ENCODE measurements at regions not wholly inside any gene's neighbourhood (a gene's known extent, or its start where the extent isn't known, plus 50 kb on each side); places are given as distances from the start of the nearest gene placed in this dataset.
"Not testable (repeated sequence)": the region's sequence is repeated elsewhere in the genome, so short reads cannot be mapped to it uniquely, and the experiment has no call there.

DNA sequence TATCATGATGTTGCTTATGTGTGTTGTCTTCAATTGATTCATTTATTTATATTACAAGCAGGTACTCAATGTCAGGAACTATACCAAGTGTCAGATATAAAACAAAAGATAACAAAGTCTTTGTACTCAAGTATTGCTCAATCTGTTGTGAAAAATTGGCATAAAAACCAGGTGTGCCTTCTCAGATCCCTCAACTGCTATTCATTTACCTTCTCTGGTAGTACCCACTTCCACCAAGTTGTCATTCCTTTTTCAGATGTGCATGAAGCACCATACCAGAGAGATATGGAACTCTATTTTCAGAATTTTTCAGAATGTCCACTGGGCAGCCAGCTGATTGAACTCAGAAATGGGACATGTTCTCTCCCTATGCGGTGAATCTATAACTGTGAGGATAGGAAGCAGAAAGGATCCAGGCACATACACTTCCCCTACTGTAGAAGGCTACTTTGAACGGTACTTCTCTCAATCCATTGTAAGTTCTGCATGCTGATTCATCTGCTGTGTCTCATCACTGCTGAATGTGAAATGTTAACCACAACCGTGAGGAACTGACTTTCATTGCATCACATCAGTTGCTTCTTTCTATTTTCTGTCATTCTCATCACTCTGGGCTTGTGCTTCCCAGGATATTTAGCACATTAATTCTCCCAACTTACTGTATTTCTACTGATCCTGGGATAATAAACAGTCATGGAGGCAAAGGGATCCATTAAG is 1621.3 kb downstream of the SUCLG1 start:
- DNase-seq: no peak

DNA sequence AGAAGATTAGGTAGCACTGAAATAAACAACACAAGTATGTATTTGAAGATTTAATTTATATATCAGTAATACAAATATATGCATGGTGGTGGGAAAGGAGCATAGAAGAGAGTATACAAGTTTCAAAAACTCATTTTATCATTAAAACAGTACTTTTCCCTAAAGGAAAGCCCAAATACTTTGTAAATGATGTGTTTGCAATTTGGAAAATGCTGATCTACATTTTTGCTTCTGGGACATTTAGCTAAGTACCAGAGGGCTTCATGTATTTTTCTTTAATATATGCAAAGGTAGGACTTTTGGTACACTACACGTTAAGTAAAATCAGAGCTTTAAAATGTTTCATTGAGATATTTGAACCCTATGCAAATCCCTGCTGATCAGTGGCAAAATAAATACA is 1624.2 kb downstream of the SUCLG1 start:
- DNase-seq: no peak

DNA sequence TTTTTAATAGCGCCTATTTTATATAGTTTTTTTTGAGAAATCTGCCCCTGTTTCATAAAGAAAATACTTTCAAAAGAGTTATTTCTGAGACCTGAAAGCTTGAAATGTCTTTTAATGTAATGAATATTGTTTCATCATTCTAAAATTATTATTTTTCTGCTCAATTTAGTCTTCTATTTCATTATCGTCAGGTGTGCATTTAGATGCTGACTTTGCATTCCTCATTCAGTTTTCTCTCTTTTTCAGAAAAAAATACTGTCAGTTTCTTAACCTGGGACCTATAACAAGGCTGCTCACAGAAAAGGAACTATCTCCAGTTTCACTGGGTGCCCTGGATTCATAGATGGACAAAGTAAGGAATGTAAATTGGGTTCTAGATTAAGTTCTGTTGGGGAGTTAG is 1631.7 kb downstream of the SUCLG1 start:
- no peak for DNase-seq

DNA sequence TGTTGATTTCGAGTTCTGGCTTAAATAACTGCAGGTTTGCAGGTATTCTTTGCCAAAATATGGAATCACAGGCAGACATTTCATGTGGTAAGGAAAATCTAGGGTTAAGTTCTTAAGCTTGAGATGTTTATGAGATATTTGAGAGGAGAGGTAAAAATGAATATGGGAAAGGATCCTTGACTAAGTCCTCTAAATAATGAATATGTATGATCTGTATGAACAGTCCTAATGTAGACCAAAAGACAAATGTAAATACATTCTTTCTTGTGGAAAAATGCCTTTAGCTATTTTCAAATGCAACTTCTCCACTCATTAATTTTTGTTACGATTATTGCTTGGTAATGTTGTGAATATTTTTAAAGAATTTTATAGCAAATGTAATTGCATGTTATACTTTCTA is 1632.6 kb downstream of the SUCLG1 start:
- no peak for DNase-seq

DNA sequence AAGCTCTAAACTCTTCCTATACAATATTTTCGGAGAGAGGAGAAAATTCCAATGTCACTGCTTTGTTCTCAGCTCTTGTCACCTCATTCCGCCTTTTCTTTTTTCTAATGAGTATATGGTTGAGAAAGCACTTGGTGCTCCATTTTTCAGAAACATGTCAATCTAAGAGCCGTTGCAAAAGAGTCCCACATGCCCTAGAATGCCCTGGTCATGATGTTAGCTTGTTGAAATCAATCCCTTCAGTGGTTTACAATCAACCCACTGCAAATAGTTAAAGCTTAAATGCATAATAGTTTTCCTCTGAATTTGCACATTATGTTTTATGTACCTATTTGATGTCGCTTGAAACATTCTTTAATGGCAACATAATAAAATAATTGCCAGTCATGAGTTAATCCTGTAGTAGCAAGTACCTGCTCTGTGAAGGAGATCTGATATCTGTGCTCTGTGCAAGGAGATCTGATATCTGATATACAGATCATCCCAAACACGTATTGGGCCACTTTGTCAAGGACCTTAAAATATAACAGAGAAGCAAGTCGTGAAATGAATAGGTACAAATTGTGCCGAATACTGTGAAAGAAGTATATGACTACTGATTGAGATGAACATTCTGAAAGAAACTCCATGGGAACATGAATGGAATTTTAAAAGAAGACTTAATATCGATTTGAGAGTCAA is 1633.5 kb downstream of the SUCLG1 start:
- no peak for DNase-seq

DNA sequence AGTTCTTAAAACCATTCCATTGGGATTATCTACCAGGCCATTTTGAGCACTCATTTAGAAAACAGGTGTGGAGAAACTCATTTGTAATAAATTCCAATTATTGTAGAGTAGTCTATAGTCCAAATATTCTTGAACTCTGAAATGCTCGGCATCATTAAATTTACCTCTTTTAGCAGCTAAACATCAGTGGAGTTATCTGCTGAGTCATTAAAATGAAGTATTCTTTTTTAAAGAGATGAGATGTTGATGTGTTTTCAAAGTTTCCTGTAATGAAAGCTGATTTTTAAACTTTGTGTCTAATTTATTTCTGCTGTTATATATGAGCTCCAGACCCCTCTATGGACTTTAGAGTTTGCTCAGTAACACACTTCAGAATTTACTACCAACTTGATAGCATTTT is 1635.2 kb downstream of the SUCLG1 start:
- DNase-seq: no peak

DNA sequence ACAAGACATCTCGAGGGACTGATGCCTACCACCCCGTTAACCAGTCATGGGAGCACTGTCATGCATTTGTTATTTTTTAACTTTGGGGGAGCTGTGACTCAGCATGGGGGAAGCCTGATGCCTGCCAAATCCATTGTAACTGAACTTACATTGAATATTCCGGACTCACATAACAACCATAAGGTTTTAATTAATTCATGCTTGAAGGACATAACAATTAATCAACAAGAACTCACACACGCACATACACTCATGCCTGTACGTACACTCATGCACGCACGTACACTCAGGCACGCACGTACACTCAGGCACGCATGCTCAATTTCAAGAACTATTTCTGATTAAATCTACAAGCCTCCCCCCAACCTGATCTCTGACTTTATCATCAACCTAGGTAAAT is 1639.1 kb downstream of the SUCLG1 start:
- DNase-seq: no peak

DNA sequence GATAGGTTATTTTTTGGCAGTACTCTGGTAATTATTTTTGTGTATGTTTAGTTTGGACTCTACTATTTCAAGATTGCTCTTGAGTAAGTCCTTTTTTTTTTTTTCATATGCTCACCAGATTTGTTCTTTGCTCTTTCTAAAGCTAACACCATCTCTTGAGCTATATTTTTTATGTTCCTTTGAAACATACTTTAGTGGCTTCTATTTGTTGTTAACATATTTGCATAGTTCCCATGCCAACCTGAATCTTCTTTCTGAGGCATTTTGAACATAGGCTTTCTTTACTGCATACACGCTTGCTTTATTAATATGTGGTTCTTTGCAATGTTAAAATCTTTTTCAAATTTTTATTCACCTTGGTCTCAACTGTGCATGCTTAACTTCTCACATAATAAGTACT is 1644.9 kb downstream of the SUCLG1 start:
- DNase-seq: no peak

DNA sequence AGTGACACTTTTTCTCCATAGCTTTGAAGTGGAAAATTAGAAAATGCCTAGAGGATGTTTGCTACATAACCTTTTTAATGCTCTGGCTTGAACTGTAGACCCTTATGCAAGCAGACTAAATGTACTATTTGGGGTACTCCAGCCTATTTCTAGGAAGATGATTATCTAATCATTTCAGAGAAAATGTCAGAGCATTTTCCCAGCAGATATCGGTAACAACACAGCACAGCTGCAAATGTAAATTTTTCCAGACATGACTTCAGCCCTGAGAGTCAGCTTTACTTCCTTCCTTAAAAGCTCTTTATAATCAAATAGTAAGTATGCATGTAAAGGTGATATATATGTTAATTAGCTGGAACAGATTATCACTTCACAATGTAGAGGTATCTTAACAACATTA is 1647.1 kb downstream of the SUCLG1 start:
- no peak for DNase-seq

DNA sequence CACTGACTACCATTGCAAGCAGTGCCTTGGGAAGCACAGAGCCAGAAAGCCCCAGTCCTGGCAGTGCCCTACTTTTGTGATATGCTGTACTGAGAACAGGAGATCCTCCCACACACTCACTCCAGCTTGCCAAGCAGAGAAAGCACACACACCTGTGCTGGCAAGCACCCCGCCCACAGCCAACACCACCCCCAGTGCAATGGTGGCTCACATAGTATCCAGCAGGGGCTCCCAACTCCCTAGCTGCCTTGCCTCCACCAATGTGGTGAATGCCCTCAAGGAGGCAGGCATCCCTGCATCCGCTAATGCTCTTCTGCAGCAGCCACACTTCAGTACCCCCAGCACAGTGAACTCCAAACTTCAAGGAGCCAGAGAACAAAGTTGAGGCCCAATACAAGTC is 1655.8 kb downstream of the SUCLG1 start:
- no peak for DNase-seq

DNA sequence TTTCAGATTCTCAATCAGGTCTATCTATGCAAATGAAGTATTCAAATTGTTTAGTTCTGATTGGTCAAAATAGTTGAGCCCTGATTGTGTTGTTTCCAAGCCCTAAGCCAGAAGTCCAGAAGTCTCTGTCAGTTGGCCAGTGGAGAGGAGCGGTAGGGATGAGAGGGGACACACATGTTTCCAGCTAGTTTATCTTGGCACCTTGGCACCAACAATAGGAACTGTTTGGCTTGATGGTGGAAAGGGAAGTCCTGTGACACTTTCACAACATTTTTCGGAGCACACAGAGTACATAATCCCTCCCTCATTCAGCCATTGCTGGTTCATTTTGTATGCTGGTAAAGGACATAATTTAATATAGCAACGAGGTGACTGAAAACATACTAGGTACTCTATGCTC is 1661.6 kb downstream of the SUCLG1 start:
- DNase-seq: no peak

DNA sequence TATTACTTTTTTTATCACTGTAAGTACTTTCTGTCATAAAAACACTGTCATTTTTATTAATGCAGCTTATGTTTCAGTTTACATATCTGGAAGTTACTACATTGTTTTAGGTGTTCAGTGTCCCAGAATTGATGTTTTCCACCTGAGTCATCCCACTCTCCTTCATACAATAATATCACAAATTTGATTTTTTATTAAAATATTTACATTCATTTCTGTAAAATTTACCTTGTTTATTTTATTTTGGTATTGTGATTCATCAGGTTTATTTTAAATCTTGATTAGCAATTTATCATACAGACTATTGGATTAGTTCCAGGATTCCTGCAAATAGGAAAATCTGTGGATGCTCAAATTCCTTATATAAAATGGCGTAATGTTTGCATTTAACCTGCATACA is 1662.9 kb downstream of the SUCLG1 start:
- DNase-seq: no peak

DNA sequence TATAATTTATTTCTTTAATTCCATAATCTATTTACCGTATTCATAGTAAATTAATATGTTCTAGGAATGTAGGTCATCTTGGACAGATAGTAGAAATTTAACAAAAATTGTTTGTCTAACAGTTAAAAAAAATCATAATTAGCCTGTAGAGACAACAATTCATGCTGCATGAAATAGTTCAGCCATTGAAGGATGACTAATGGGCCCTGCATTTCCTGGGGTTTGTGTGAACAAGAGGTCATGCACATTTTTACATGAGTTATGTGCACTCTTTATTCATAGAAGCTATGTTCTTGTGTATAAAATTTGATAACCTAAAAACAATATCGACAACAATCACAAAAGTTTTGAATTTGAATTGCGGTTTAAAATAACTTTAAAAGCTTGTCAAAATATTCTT is 1663.6 kb downstream of the SUCLG1 start:
- no peak for DNase-seq

DNA sequence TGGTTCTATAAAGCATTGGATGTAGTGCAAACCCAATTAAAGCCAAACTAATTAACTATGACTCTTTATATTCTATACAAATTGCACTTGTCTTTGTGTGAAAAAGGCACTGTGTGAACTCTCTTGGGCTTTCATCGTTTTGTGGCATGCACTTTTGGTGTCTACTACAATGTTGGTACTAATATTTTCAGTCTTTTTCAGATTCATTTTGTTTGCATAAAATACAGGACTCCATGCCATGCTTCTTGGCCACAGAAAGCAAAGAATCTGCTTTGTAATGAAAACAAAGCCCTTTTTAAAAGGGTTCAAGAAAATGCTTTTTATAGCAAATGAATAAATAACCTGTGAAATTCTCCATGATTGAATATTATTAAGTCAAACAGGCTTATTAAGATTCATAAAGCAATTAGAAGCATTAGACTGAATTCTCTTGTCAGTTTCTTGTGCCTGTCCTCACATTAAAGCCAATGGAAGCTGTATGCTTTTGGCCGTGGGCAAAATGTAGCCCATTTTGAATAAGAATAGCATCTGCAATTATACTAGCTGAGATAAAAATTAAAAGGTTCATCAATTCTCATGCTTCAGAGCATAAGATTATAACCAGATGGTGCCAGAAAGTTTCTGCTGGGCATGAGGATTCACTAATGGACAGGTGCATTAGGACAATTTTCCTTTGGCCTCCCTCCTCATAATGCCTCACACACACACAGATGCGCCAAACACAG is 1665.2 kb downstream of the SUCLG1 start:
- DNase-seq: no peak

DNA sequence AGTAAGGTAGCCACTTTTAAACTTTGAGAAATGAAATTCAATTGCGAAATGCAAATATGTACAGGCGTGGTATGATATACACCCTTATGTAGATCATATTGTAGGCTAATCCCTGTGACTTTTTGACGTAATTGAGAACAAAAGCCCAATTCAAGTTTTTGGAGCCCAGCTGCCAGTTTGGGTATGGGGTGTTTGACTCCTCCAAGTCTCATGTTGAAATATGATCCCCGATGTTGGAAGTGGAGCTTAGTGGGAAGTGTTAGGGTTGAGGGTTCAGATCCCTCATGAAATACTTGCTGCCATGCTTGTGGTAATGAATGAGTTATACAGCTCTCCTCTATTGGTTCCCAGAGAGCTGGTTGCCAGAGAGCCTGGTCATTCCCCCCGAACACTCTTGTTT is 1666.8 kb downstream of the SUCLG1 start:
- DNase-seq: no peak

DNA sequence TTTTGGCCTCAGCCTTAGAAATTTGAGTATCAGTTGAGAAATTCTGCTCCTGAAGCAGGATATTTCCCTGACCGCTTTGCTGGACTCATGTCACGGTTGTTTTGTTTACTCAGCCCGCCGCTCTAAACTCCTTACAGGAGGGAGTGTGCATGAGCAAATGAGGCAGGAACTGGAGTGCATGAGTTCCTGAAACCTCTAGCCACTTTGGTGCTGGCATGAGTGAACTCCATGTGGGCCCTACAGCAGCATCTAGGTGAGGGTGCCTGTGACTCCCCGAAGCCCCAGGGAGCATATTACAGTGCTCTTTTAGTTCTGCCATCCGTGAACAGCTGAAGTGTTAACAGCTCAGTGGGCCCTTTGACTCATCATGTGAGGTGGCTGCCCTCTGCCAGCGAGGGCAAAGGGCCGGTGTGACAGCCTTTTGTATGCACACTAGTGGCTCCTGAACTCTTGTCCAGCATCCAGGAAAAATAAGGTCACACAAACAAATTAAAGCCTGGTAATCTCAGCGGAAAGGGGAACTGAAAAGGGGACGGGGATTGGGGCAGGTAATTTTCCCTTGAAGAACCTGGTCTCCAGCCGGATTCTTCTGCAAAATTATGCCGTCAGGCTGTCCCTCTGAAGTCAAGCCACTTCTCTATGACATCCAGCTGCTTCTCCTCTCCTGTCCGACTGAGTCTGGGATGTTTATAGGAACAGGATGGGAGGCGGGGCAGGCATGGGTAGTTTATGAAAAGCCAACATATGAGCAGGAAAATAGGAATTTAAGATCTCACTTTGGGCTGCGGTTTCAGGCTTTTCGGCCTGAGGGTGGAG is 1668.7 kb downstream of the SUCLG1 start:
- no peak for DNase-seq

DNA sequence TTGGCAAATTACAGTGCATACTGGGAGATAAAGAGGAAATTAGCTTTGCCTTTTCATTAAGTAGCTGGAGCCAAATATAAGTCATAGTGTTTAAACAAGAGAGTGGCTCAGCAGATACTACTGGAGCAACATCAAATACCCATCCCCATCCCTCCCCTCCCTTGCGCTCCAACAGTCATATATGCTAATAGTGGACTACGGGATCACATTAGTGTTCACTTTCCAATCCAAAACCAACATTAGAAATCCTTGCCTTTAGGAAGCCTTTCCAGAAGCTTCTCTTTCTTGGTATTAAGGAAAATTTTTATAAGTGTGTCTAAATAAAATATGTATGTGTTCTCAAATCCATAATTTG is 1669.3 kb downstream of the SUCLG1 start:
- DNase-seq: no peak

DNA sequence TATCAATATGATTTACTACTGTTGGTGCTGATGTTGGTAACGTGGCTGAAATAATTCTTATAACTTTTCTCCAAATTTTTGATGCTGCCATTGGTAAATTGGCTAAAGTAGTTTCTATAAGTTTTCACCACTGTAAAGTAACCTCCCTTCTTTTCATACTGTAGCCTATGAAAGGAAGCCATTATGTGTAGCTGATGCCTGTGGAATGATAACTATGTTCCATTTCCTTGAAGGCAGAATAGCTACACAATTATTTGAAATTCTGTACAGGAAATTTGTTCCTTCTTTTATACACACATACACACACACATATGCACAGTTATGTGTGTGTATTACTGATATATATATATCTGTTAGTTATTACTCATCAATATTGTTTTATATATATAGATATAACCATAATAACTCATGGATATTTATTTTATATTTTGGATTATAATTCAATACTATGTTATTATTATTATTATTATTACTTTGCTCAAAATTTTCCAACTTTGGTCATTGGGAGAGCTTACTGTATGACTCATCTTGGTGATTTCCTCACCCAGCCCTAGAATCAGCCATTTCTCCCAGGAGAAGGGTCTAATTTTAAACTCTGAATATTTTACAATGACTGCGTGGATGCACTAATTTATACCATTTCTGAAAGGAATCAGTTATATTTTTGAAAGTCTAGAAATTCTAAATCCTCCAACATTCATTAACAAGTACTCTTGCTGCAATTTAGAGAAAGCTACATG is 1677.7 kb downstream of the SUCLG1 start:
- no peak for DNase-seq

DNA sequence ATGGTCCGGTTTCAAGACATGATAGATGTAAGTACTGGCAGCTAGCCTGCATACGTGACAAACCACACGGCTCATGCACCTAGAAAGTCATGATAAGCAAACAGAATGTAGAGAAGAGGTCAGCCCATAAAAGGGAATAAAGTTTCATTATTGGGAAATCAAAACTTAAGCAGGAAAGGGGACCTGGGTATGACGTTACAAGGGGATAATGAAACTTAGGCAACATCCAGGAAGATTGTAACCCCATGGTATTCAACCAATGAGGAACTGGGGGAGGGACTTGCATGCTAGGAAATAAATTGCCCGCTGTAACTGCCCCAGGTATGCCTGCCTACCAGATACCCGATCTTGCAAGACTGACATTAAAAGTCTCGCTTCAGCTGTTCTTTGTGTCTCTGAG is 1679.0 kb downstream of the SUCLG1 start:
- no peak for DNase-seq

DNA sequence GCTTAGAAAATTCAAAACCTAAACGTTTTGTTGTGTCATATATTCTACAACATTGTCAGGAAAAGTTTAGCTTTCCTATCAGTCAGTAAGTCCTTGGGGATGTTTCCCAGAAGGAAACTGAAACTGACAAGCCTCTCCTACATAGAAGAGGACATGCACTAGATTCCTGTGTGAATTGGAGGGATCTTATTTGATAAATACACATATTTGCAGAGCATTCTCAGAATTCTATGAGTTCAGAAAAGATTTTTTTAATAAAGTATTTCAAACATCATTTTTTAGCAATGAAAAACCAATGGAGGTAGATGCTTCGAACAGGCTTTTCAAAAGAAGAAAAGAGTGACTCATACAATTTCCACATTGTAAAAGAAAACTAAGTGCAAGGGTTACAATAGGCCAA is 1706.7 kb downstream of the SUCLG1 start:
- DNase-seq: no peak

DNA sequence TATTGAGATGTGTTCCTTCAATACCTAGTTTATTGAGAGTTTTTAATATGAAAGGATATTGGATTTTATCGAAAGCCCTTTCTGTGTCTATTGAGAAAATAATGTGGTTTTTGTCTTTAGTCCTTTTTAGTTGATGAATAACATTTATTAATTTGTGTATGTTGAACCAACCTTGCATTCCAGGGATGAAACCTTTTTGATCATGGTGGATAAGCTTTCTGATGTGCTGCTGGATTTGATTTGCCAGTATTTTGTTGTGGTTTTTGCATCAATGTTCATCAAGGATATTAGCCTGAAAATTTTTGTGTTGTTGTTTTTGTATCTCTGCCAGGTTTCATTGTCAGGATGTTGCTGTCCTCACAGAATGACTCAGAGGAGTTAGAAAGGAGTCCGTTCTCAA is 1710.4 kb downstream of the SUCLG1 start:
- no peak for DNase-seq

DNA sequence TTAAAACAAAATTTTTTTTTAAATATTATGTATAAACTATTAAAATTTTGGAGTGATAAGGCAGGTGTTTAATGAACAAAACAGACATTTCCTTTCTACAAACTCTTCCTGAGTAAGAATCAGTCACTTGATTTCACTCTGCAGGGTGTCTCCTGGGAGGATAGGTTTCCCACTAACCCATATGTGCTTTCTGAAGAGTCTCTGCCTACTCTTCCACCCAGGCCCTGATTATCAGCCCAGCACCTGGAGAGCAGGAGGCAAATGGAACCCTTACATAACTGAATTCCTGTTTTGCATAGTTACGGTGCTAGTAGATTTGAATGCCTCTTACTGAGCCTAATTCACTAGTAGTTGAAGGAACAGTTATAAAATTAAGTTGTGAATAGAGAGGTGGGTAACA is 1718.6 kb downstream of the SUCLG1 start:
- no peak for DNase-seq

DNA sequence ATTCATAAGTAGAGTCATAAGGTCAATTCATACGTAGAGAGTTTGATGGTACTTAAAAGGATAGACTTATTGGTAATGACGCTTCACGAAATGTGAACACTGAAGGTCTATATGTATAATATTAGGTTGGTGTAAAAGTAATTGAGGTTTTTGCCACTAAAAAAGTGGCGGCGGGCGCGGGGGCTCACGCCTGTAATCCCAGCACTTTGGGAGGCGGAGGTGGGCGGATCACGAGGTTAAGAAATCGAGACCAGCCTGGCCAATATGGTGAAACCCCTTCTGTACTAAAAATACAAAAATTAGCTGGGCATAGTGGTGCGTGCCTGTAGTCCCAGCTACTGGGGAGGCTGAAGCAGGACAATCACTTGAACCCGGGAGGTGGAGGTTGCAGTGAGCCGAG is 1721.1 kb downstream of the SUCLG1 start:
- not testable (repeated sequence) for DNase-seq
